HG03565 (cell line): ENCODE measurements at regions not wholly inside any gene's neighbourhood (a gene's known extent, or its start where the extent isn't known, plus 50 kb on each side); places are given as distances from the start of the nearest gene placed in this dataset.
"Not testable (repeated sequence)": the region's sequence is repeated elsewhere in the genome, so short reads cannot be mapped to it uniquely, and the experiment has no call there.

Experiments
- ATAC-seq: cut with Tn5 transposase; IDR thresholded peaks from one replicate; pipeline ENCODE4 v1.9.1; 2021; ENCODE audit warnings: mild to moderate bottlenecking, moderate library complexity; ENCODE audit not compliant: unreplicated experiment

- ATAC-seq: no peak
Observed at GRCh38 chr1:87979079-87979478, 650.4 kb downstream of the LMO4 start.

- ATAC-seq: no peak
Observed at GRCh38 chr1:87980494-87980893, 651.8 kb downstream of the LMO4 start.

- no peak for ATAC-seq
Observed at GRCh38 chr1:87981386-87981785, 652.7 kb downstream of the LMO4 start.

- no peak for ATAC-seq
Observed at GRCh38 chr1:87981810-87982209, 653.1 kb downstream of the LMO4 start.

GRCh38 chr1:87983841-87984240, 655.2 kb downstream of the LMO4 start:
- ATAC-seq: no peak

GRCh38 chr1:87985071-87985470, 656.4 kb downstream of the LMO4 start:
- no peak for ATAC-seq

- no peak for ATAC-seq
Observed at GRCh38 chr1:87986130-87986866, 657.6 kb downstream of the LMO4 start.

GRCh38 chr1:87989346-87989745, 660.7 kb downstream of the LMO4 start:
- no peak for ATAC-seq

- ATAC-seq: not testable (repeated sequence)
Observed at GRCh38 chr1:87992536-87992935, 663.9 kb downstream of the LMO4 start.

- no peak for ATAC-seq
Observed at GRCh38 chr1:87993051-87993450, 664.4 kb downstream of the LMO4 start.

GRCh38 chr1:87999852-88000251, 671.2 kb downstream of the LMO4 start:
- ATAC-seq: no peak

GRCh38 chr1:88001460-88001859, 672.8 kb downstream of the LMO4 start:
- no peak for ATAC-seq

GRCh38 chr1:88003255-88003654, 674.6 kb downstream of the LMO4 start:
- no peak for ATAC-seq

- no peak for ATAC-seq
Observed at GRCh38 chr1:88009916-88010315, 674.2 kb upstream of the PKN2 start.

- ATAC-seq: no peak
Observed at GRCh38 chr1:88013485-88013884, 670.6 kb upstream of the PKN2 start.

- no peak for ATAC-seq
Observed at GRCh38 chr1:88014131-88014530, 669.9 kb upstream of the PKN2 start.

- no peak for ATAC-seq
Observed at GRCh38 chr1:88016947-88017346, 667.1 kb upstream of the PKN2 start.

GRCh38 chr1:88021529-88021928, 662.5 kb upstream of the PKN2 start:
- ATAC-seq: no peak

- no peak for ATAC-seq
Observed at GRCh38 chr1:88022516-88022915, 661.6 kb upstream of the PKN2 start.

GRCh38 chr1:88029142-88029541, 654.9 kb upstream of the PKN2 start:
- ATAC-seq: no peak

GRCh38 chr1:88029899-88030298, 654.2 kb upstream of the PKN2 start:
- no peak for ATAC-seq

- no peak for ATAC-seq
Observed at GRCh38 chr1:88035578-88035977, 648.5 kb upstream of the PKN2 start.

GRCh38 chr1:88036345-88037014, 647.6 kb upstream of the PKN2 start:
- no peak for ATAC-seq
